AG04449 (cell line): ENCODE measurements at regions not wholly inside any gene's neighbourhood (a gene's known extent, or its start where the extent isn't known, plus 50 kb on each side); places are given as distances from the start of the nearest gene placed in this dataset.

Experiments
- CTCF ChIA-PET: fragments of 350-600 bp; formaldehyde crosslinking; extraction: SDS; loops from one replicate; lab custom pipeline; 2021; ENCODE audit warnings: antibody characterized with exemption; lab: Yijun Ruan, JAX
- POLR2A ChIA-PET: fragments of 400-600, 350-600 bp; formaldehyde crosslinking; extraction: SDS; loops from one replicate; lab custom pipeline; 2020; ENCODE audit warnings: antibody characterized with exemption, inconsistent platforms; lab: Yijun Ruan, JAX
- DNase-seq: peaks from one replicate; pipeline ENCODE4 v3.0.0-alpha.2; 2010; ENCODE audit warnings: low read depth, low spot score
- H3K4me3 ChIP-seq: 2 replicates; pipeline ENCODE4 v1.5.1; 2011; ENCODE audit warnings: low read depth, mild to moderate bottlenecking, control low read depth, low read length
- CTCF ChIP-seq: IDR thresholded peaks from one replicate; pipeline ENCODE4 v1.5.1; 2011; ENCODE audit warnings: mild to moderate bottlenecking, moderate library complexity, low read length, control low read depth, inconsistent platforms; ENCODE audit not compliant: insufficient read depth; ENCODE audit errors: missing control alignments

GRCh38 chr6:92337571-92337970 is 1081.8 kb downstream of the EPHA7 start:
- no peak for DNase-seq
- no peak for TF ChIP-seq CTCF
- ChIA-PET CTCF (no interaction called here), POLR2A (no interaction called here)
- no peak overlapping the region for H3K4me3 ChIP-seq

GRCh38 chr6:92329208-92329847 is 1090.0 kb downstream of the EPHA7 start:
- no peak overlapping the region for H3K4me3 ChIP-seq
- no peak for TF ChIP-seq CTCF
- no peak for DNase-seq
- ChIA-PET CTCF (no interaction called here), POLR2A (no interaction called here)

GRCh38 chr6:92315312-92315711 is 1104.0 kb downstream of the EPHA7 start:
- POLR2A ChIA-PET, result no interaction called here
- no peak for TF ChIP-seq CTCF
- CTCF ChIA-PET, result no interaction called here

GRCh38 chr6:92297101-92297500 is 1122.3 kb downstream of the EPHA7 start:
- no peak overlapping the region for H3K4me3 ChIP-seq
- ChIA-PET POLR2A (no interaction called here), CTCF (no interaction called here)
- no peak for DNase-seq
- TF ChIP-seq CTCF, result no peak

More at GRCh38 chr6:92315312-92315711, 1104.0 kb downstream of the EPHA7 start:
- no peak for DNase-seq
- no peak overlapping the region for H3K4me3 ChIP-seq

GRCh38 chr6:92292067-92292466 is 1127.3 kb downstream of the EPHA7 start:
- CTCF ChIA-PET, result no interaction called here

GRCh38 chr6:92289831-92290230 is 1129.5 kb downstream of the EPHA7 start:
- ChIA-PET POLR2A (no interaction called here), CTCF (no interaction called here)
- no peak for TF ChIP-seq CTCF
- DNase-seq, result no peak
- no peak overlapping the region for H3K4me3 ChIP-seq

More at GRCh38 chr6:92292067-92292466, 1127.3 kb downstream of the EPHA7 start:
- TF ChIP-seq CTCF, result no peak
- DNase-seq, result no peak
- H3K4me3 ChIP-seq, result no peak overlapping the region
- POLR2A ChIA-PET, result no interaction called here
